Urinary bladder (tissue), 3 donors: ENCODE measurements at regions not wholly inside any gene's neighbourhood (a gene's known extent, or its start where the extent isn't known, plus 50 kb on each side); places are given as distances from the start of the nearest gene placed in this dataset.
"Not testable (repeated sequence)": the region's sequence is repeated elsewhere in the genome, so short reads cannot be mapped to it uniquely, and the experiment has no call there.

ENCODE experiments used
- DNase-seq: peaks from one replicate; pipeline ENCODE4 v3.0.0-alpha.2; 2015; ENCODE audit errors: extremely low spot score
- H3K27ac ChIP-seq: one replicate; pipeline ENCODE4 v1.5.1; 2013; ENCODE audit warnings: low read depth, mild to moderate bottlenecking, moderate library complexity
- H3K36me3 ChIP-seq: one replicate; pipeline ENCODE4 v1.6.1; 2013; ENCODE audit warnings: mild to moderate bottlenecking, moderate library complexity; ENCODE audit not compliant: insufficient read depth
- H3K4me1 ChIP-seq: one replicate; pipeline ENCODE4 v1.6.1; 2013; ENCODE audit warnings: mild to moderate bottlenecking, moderate library complexity; ENCODE audit not compliant: insufficient read depth
- H3K4me3 ChIP-seq: one replicate; pipeline ENCODE4 v1.5.1; 2013; ENCODE audit warnings: low read depth, low read length
- whole genome bisulfite sequencing: extraction: QIAGEN DNeasy Blood & Tissue Kit; methylation state at CpG from one replicate; pipeline ENCODE4 v1.1.7; 2013; 5-methylcytosine and 5-hydroxymethylcytosine counted together
- donor health status: healthy with polysubstance abuse.
- donor health status: healthy.

GRCh38 chr12:47378907-47379306 lies 299.1 kb upstream of the AMIGO2 start:
- Histone ChIP-seq H3K27ac (no peak overlapping the region), H3K4me1 (no peaks in the 10 kb centered on the region), H3K4me3 (no peak overlapping the region), H3K36me3 (peaks cover 2% of the 10 kb centered on the region)
- no peak for DNase-seq

GRCh38 chr12:47378222-47378582 lies 298.4 kb upstream of the AMIGO2 start:
- peaks cover 2% of the 10 kb centered on the region for H3K36me3 ChIP-seq
- no peak for DNase-seq
- no peak overlapping the region for H3K4me3 ChIP-seq
- no peak overlapping the region for H3K27ac ChIP-seq
- H3K4me1 ChIP-seq, result no peaks in the 10 kb centered on the region
- WGBS, result 71% methylated on average over 3 of the region's 3 CpGs

DNA sequence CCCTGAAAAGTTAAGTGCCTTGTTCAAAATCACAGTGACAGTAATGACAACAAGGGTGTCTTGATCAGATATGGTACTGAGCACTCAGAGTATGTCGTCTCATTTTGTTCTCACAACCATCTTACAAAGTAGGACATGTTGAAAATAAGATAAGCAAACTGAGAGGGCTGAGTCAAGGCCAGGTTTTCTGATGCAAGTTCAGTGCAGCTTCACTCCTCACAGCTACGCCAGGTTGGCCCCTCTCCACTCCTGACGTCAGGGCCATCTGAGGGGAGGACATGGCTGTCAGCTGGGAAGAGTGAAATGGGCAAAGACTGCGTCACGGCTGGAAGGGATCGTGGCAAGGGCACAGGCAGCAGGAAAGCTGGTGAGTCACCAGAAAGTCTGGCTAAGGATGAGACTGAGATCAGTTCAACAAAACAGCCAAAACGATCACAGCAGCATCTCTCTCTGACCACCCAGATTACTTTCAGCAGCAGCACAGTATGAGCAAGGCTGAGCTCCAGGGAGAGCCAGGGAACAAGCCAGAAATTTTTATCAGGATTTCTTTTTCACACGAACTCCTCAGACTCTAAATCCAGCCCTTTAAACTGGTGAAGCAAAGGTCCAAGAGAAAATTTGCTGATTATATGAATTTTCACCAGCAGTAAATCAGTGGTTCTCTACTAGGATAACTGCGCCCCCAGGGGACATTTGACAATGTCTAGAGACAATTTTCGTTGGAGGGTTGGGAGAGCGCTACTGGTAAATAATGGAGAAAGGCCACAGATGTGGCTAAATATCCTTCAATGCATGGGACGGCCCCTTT lies 297.9 kb upstream of the AMIGO2 start:
- peak overlapping the region; percentile 11 for H3K27ac ChIP-seq
- DNase-seq, result peak; percentile 35
- no peak overlapping the region for H3K4me3 ChIP-seq
- WGBS, result 29% methylated on average over 12 of the region's 12 CpGs
- H3K36me3 ChIP-seq, result peaks cover 2% of the 10 kb centered on the region
- H3K4me1 ChIP-seq, result no peaks in the 10 kb centered on the region

DNA sequence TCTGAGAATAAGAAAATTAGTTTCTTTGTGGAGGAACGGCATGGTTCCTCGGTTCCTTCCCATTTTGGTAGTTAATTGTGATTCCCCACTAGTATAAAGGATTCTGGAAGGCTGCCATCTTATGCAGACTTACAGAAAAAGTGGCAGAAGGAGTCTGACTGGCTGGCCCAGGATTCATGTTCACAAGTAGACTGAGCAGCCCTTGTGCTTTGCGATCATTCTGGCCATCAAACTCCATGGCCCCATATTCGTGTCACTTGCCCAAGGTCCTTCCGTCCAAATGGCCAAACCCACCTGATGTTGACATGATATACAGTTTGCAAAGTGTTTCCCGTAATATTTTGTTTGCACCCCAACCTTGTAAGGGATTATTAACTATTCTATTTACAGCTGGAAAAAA lies 297.2 kb upstream of the AMIGO2 start:
- WGBS, result 88% methylated on average over 6 of the region's 6 CpGs
- Histone ChIP-seq H3K4me3 (no peak overlapping the region), H3K36me3 (peaks cover 2% of the 10 kb centered on the region), H3K4me1 (no peaks in the 10 kb centered on the region), H3K27ac (peak overlapping the region; percentile 48)
- no peak for DNase-seq

DNA sequence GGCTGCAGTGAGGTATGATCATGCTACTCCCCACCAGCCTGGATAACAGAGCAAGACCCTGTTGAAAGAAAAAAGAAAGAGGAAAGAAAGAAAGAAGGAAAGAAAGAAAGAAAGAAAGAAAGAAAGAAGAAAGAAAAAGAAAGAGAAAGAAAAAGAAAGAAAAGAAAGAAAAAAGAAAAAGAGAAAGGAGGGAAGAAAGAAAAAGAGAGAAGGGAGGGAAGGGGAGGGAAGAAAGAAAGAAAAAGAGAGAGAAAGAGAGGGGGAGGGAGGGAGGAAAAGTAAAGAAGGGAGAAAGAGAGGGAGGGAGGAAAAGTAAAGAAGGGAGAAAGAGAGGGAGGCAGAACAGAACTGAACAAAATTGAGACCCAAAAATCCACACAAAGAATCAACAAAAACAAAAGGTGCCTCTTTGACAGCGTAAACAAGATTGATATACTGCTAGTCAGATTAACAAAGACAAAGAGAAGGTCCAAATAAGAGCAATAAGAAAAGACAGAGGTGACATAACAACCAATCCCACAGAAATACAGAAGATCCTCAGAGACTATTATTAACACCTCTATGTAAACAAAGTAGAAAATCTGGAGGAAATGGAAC lies 293.9 kb upstream of the AMIGO2 start:
- 89% methylated on average over 1 of the region's 1 CpG for WGBS
- H3K4me1 ChIP-seq, result no peaks in the 10 kb centered on the region
- no peak for DNase-seq
- H3K4me3 ChIP-seq, result no peak overlapping the region
- no peak overlapping the region for H3K27ac ChIP-seq
- H3K36me3 ChIP-seq, result no peaks in the 10 kb centered on the region

GRCh38 chr12:47370421-47370820 lies 290.7 kb upstream of the AMIGO2 start:
- H3K36me3 ChIP-seq, result no peaks in the 10 kb centered on the region
- peak; percentile 45 for DNase-seq
- H3K4me1 ChIP-seq, result no peaks in the 10 kb centered on the region
- no peak overlapping the region for H3K27ac ChIP-seq
- no peak overlapping the region for H3K4me3 ChIP-seq
- WGBS, result 74% methylated on average over 4 of the region's 4 CpGs

DNA sequence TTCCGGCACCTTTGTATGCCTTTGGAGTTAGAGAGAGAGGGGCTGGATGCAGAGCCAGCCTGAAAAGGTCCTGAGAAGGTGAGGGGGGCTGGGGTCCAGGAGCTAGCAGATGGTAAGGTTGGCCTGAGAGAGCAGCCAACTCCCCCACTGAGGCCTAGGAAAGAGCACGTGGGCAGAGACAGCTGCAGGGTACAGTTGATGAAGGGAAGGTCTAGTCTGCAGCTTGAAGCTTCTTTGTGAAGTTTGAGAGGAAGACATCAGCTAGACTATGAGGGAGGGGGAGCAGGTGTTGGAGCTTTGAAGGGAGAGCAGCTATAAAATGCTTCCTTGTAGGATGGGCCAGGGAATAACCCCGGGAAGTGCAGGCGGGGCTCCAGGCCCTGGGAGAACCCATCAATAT lies 289.3 kb upstream of the AMIGO2 start:
- DNase-seq, result no peak
- WGBS, result 88% methylated on average over 4 of the region's 4 CpGs
- Histone ChIP-seq H3K27ac (no peak overlapping the region), H3K4me1 (no peaks in the 10 kb centered on the region), H3K36me3 (no peaks in the 10 kb centered on the region), H3K4me3 (no peak overlapping the region)

DNA sequence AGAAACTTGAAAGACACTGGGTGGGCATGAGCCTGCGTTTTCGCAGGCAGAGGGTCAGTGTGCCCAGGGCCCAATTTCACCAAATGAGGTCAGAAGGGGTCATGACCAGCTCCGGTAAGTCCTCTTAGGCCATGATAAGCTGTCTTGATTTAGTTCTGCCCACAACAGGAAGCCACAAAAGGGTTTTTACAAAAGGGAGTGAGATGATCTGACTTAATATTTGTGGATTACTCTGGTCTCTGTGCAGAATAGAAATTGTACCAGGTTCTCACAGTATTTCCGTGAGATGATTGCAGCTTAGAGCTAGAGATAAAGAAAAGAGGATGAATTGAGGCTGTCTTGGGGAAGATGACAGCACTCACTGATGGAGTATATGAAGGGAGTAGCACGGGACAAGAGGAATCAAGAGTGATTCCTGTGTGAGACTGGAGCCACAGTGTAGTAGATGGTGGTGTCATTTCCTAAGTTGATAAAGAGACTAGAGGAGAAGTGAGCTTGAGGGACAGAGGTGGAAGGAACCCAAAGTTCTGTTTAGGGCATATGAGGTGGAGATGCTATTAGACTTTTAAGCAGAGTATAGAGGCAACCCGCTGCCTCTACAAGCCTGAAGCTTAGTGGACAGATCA lies 288.3 kb upstream of the AMIGO2 start:
- no peaks in the 10 kb centered on the region for H3K36me3 ChIP-seq
- no peak for DNase-seq
- 82% methylated on average over 6 of the region's 6 CpGs for WGBS
- no peak overlapping the region for H3K4me3 ChIP-seq
- no peak overlapping the region for H3K27ac ChIP-seq
- no peaks in the 10 kb centered on the region for H3K4me1 ChIP-seq

GRCh38 chr12:47366579-47366978 lies 286.8 kb upstream of the AMIGO2 start:
- WGBS, result 88% methylated on average over 2 of the region's 2 CpGs

GRCh38 chr12:47366157-47366556 lies 286.4 kb upstream of the AMIGO2 start:
- no peak for DNase-seq
- no peak overlapping the region for H3K4me3 ChIP-seq
- no peaks in the 10 kb centered on the region for H3K36me3 ChIP-seq
- no peak overlapping the region for H3K27ac ChIP-seq
- 56% methylated on average over 2 of the region's 2 CpGs for WGBS
- no peaks in the 10 kb centered on the region for H3K4me1 ChIP-seq

More at GRCh38 chr12:47366579-47366978, 286.8 kb upstream of the AMIGO2 start:
- DNase-seq, result no peak
- Histone ChIP-seq H3K4me1 (no peaks in the 10 kb centered on the region), H3K4me3 (no peak overlapping the region), H3K36me3 (no peaks in the 10 kb centered on the region), H3K27ac (no peak overlapping the region)

DNA sequence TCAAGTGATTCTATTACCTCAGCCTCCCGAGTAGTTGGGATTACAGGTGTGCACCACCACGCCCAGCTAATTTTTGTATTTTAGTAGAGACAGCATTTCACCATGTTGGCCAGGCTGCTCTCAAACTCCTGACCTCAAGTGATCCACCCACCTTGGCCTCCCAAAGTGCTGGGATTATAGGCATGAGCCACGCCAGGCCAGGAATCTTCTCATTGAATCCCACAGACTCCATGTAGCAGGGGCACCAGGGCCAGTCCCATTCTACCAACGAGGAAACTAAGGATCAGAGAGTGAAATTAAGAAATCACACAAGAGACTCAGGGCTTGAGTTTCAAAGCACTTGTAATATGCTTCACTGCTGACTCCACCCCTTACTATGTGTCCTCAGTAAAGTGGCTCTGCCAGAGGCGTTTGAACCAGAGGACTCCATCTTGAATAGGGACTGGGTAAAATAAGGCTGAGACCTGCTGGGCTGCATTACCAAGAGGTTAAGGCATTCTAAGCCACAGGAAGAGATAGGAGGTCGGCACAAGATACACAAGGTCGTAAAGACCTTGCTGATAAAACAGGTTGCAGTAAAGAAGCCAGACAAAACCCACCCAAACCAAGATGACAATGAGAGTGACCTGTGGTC lies 285.8 kb upstream of the AMIGO2 start:
- not testable (repeated sequence) for DNase-seq, H3K4me3 ChIP-seq, H3K36me3 ChIP-seq, H3K4me1 ChIP-seq, H3K27ac ChIP-seq
- 78% methylated on average over 7 of the region's 7 CpGs for whole genome bisulfite sequencing

- no peak overlapping the region for H3K27ac ChIP-seq
- no peaks in the 10 kb centered on the region for H3K36me3 ChIP-seq
- DNase-seq, result no peak
- WGBS, result 89% methylated on average over 2 of the region's 2 CpGs
- no peaks in the 10 kb centered on the region for H3K4me1 ChIP-seq
- no peak overlapping the region for H3K4me3 ChIP-seq
These were observed 284.5 kb upstream of the AMIGO2 start for GRCh38 chr12:47364261-47364660.

- WGBS, result 81% methylated on average over 3 of the region's 3 CpGs
- Histone ChIP-seq H3K4me3 (no peak overlapping the region), H3K36me3 (no peaks in the 10 kb centered on the region), H3K4me1 (no peaks in the 10 kb centered on the region), H3K27ac (no peak overlapping the region)
- DNase-seq, result no peak
These were observed 282.5 kb upstream of the AMIGO2 start for GRCh38 chr12:47362126-47362705.
